ENCODE measurements at regions not wholly inside any gene's neighbourhood (a gene's known extent, or its start where the extent isn't known, plus 50 kb on each side); places are given as distances from the start of the nearest gene placed in this dataset.

DNA sequence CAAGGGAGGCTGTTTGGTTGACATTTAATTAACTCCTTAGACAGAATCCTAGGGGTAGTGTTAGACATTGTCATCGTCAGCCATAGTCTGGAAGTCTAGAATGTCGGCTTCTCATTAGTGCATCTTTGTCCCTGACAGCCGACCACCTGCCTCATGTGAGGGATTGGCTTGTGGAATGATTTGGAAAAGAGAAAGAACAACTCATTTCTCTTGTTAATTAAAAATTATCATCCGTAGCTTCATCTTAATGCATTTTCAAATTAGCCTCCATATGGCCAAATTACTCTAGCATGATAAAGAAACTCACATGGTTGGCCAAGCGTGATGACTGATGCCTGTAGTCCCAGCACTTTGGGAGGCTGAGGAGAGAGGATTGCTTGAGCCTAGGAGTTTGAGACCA is 97.7 kb upstream of the PARD3 start:
- TF ChIP-seq, protein P1, sequence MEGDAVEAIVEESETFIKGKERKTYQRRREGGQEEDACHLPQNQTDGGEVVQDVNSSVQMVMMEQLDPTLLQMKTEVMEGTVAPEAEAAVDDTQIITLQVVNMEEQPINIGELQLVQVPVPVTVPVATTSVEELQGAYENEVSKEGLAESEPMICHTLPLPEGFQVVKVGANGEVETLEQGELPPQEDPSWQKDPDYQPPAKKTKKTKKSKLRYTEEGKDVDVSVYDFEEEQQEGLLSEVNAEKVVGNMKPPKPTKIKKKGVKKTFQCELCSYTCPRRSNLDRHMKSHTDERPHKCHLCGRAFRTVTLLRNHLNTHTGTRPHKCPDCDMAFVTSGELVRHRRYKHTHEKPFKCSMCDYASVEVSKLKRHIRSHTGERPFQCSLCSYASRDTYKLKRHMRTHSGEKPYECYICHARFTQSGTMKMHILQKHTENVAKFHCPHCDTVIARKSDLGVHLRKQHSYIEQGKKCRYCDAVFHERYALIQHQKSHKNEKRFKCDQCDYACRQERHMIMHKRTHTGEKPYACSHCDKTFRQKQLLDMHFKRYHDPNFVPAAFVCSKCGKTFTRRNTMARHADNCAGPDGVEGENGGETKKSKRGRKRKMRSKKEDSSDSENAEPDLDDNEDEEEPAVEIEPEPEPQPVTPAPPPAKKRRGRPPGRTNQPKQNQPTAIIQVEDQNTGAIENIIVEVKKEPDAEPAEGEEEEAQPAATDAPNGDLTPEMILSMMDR (IDR thresholded peaks at IDR 0.05) = no peak
- TF ChIP-seq POLR2A (IDR thresholded peaks at IDR 0.05) = no peak

Measured in uterus (tissue), 2 donors.